GM21723 (cell line): ENCODE measurements at regions not wholly inside any gene's neighbourhood (a gene's known extent, or its start where the extent isn't known, plus 50 kb on each side); places are given as distances from the start of the nearest gene placed in this dataset.
A peak's percentile ranks its signal among the peaks of the same experiment; 100 is the strongest.

Experiments
- ATAC-seq: cut with Tn5 transposase; IDR thresholded peaks from one replicate; pipeline ENCODE4 v1.9.1; 2021; ENCODE audit warnings: mild to moderate bottlenecking, moderate library complexity; ENCODE audit not compliant: unreplicated experiment

- no peak for ATAC-seq
Observed at GRCh38 chr6:87860902-87861301, 158.9 kb upstream of the AKIRIN2 start.

- ATAC-seq, result no peak
Observed at GRCh38 chr6:87858440-87858839, 156.4 kb upstream of the AKIRIN2 start.

- ATAC-seq, result no peak
Observed at GRCh38 chr6:87851674-87852299, 149.8 kb upstream of the AKIRIN2 start.

GRCh38 chr6:87848616-87849015 lies 146.6 kb upstream of the AKIRIN2 start:
- no peak for ATAC-seq

GRCh38 chr6:87847830-87848210 lies 145.8 kb upstream of the AKIRIN2 start:
- ATAC-seq, result no peak

- no peak for ATAC-seq
Observed at GRCh38 chr6:87847135-87847829, 145.2 kb upstream of the AKIRIN2 start.

GRCh38 chr6:87846434-87846833 lies 144.4 kb upstream of the AKIRIN2 start:
- ATAC-seq, result no peak

GRCh38 chr6:87840324-87840723 lies 138.3 kb upstream of the AKIRIN2 start:
- no peak for ATAC-seq

GRCh38 chr6:87837876-87838275 lies 135.8 kb upstream of the AKIRIN2 start:
- ATAC-seq, result no peak

- ATAC-seq, result no peak
Observed at GRCh38 chr6:87837444-87837843, 135.4 kb upstream of the AKIRIN2 start.

GRCh38 chr6:87832025-87832825 lies 130.2 kb upstream of the AKIRIN2 start:
- ATAC-seq, result peak; percentile 81

- no peak for ATAC-seq
Observed at GRCh38 chr6:87830907-87831306, 128.9 kb upstream of the AKIRIN2 start.

- no peak for ATAC-seq
Observed at GRCh38 chr6:87829622-87830121, 127.6 kb upstream of the AKIRIN2 start.

GRCh38 chr6:87828044-87828443 lies 126.0 kb upstream of the AKIRIN2 start:
- ATAC-seq, result no peak

GRCh38 chr6:87827346-87827745 lies 125.3 kb upstream of the AKIRIN2 start:
- no peak for ATAC-seq

- ATAC-seq, result no peak
Observed at GRCh38 chr6:87826424-87826823, 124.4 kb upstream of the AKIRIN2 start.

- ATAC-seq, result peak; percentile 60
Observed at GRCh38 chr6:87825821-87826221, 123.8 kb upstream of the AKIRIN2 start.

GRCh38 chr6:87824958-87825491 lies 123.0 kb upstream of the AKIRIN2 start:
- no peak for ATAC-seq

- no peak for ATAC-seq
Observed at GRCh38 chr6:87822011-87822410, 120.0 kb upstream of the AKIRIN2 start.

GRCh38 chr6:87820343-87820984 lies 118.4 kb upstream of the AKIRIN2 start:
- ATAC-seq, result no peak

- no peak for ATAC-seq
Observed at GRCh38 chr6:87817183-87817582, 115.2 kb upstream of the AKIRIN2 start.
